Ecto neural progenitor cell (in vitro differentiated cells): ENCODE measurements at regions not wholly inside any gene's neighbourhood (a gene's known extent, or its start where the extent isn't known, plus 50 kb on each side); places are given as distances from the start of the nearest gene placed in this dataset.
A peak's percentile ranks its signal among the peaks of the same experiment; 100 is the strongest.

Experiments used
- DNase-seq: peaks from one replicate; pipeline ENCODE4 v3.0.0-alpha.2; 2018; ENCODE audit warnings: low spot score

DNA sequence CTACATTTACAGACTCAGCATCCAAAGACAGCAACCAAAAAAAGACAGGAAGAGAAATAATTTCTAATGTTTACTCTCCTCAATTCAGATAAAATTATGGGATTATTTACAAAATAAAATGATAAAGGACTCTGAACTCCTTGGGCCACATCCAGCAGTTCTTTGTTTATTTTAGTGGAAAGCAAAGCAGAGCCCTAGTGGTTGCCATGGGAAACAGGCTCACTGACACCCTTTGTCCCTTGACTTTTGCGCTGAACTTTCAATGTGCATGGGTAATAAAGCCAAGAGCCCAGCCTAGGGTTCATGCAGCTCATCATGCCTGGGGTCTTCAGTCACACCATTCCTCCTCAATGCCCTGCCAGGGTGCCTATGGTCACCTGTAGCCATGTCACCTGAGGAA is 442.6 kb upstream of the IGFBP3 start:
- no peak for DNase-seq

DNA sequence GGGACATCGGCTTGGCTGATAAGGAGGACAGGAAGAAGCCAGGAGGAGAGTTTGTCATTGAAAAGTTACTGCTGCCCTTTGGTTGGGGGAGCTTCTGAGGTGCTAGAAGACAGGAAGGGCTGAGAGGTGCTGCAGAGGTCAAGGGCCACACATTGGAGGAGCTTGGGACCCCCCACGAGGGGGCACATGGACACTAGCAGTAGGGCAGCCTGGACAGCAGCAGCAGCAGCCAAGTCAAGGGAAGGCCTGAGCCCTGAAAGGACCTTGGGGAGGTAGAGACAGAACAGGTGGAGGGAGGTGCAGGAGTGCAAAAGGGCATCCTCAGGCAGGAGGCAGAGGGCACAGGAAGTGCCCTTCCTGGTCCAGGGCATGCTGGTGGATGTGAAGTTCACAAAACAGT is 439.7 kb upstream of the IGFBP3 start:
- no peak for DNase-seq

DNA sequence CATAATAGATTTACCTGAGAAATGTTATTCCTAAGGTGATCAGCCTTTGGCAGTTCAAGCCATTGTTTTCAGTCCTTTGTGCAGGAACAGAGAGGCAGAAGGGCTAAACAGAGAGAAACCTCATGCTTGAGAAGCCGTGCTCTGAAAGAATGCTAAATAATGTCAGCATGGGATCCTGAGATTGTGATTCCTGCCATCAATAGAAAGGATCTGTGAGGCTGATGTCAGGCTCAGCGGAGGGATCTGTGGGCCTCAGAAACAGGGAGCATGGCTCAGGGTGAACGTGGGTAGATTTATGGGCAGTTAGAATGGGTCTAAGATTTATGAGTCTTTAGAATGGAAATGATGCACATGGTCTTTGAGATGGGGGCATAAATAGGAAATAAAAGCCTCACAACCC is 439.2 kb upstream of the IGFBP3 start:
- DNase-seq, result no peak

DNA sequence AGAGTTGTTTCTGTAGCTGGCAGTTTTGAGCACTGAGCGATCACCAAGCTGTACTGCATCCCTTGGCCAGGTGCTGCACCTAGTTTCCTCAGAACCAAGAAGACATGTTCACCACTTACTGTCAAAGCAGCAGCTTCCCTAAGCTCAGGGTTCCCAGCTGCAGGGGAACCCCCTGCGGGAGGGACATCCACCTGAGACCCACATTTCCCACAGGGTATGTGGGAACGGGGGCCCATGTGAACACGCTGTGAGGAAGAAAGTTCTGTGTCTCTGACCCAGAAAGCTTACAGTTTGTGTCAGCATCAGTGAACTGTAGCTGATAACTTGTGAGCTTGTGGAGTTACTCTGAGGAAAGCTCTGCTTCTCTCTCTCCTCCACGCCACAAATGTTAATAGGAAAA is 436.8 kb upstream of the IGFBP3 start:
- no peak for DNase-seq

DNA sequence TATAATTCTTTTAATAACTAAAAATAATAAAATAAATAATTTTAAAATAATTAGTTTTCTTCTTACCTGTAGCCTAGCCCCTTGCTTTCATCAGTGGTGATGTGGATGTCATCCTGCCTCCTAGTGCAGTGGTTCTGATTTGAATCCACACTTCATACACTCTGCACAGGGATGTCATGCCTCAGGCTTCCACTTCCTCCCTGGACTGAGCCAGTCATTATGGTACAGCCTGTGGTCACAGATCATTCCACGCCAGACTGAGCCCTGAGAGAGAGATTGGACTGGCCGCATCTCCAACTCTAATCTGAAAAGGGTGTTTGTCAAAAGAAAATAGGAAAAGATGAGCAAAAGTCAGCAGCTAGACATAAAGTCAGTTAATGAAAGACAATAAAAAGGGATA is 436.2 kb upstream of the IGFBP3 start:
- DNase-seq, result no peak

DNA sequence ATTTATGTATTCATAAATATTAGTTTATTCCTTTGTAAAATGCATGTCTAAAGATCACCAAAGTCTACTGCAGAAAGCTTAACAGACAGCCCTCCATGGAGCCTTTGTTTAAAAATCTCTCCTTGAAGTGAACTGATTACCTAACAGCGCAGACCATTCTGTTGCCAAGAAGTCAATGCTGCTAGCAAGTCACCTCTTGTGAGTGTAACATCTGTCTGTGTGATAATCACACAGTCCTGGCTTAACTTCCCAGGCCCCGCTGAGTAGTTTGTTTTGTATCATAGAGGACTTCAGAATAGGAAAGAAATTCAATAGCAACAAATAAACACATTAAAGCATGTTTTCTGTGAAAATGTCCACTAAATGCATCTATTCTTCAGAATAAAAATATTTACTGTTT is 435.3 kb upstream of the IGFBP3 start:
- no peak for DNase-seq

DNA sequence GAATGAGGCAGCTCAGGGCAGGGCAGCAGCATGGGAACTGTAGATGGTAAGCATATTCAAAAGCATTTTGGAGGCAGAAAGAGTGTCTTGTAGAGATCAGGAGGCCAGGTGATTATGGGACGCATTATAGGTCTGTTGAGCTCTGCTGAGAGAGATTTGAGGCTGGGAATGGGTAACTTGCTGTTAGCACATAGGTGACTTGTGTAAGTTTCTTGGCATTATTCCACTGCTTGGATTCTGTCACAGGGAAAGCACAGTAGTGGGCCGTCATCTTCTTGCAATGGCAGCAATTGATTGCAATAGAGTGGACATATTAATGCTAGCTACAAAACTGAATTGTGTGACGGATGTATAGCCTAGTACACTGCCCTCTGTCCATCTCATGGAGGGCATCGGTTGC is 434.3 kb upstream of the IGFBP3 start:
- DNase-seq, result no peak

DNA sequence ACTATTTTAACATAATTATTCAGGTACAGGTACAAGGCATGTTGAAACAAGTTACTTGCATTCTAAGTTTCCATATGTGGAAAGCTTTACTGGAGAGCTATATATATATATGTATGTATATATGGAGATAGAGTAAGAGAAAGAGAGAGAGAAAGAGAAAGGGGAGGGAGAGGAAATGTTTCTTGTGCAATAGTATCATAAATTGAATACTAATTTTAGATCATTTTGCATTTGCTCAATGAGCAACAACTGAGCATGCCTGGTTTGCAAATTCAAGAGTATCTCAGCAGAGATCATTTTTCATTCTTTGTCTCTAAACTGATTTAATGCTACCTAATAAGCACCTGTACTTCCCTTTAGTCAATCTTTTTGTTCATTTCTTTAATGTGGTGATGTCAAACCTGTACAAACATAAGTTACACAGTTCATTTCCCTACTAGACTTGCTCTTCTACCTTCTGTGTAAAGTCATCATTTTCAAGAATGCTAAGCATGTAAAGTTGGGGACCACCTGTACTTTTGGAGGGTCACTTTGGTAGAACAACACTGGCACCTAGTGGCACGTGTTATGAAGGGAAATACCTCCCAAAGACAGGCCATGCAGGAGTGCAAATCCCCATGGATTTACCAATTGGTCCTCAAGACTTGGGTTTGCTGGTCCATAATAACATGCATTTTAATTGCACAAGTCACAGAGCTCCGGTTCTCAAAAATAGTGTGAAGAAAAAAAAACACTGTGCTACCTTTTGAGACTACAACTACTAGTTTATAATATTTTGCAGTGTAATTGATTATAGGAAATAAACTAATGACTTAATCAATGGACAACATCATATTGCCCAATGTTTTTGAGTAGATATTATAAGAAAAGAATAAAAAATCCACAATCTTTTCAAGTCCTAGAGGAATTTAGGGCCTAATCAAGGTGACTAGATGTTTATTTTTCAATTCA is 431.2 kb upstream of the IGFBP3 start:
- DNase-seq, result peak; percentile 68

DNA sequence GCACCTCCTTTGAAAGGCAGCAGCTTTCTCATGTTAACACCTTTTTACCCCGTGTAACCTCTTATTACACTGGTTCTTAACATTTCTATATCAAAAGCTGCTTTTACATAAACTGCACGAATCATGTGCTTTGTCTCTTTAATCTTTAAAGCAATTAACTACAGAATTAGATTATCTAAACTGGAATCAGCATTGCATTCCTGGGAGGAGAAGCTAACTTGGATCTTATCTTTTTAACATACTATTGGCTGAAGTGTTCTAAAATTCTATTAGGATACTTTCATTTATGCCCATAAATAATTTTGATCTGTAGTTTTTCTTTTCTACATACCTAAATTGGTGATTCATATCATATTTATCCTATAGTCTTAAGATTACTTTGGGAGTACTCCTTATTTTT is 428.4 kb upstream of the IGFBP3 start:
- DNase-seq, result no peak

DNA sequence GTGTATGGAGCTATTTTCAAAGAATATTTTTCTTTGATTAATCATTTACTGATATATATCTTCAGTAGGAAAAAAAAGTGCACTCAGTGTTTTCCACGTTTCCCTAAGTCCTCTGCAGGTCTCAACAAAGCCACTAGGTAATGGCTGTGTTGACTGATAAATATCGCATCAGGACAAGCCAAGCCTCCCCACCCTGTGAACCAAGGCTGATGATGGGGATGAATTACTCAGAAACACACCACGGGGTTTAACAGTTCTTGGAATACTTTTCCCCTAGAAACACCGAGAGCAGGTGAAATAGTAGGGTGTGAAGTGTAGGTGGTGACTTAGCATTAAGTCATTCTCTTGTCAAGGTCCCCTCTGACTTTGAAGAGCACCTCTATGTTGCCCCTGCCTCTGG is 423.5 kb upstream of the IGFBP3 start:
- DNase-seq, result no peak

DNA sequence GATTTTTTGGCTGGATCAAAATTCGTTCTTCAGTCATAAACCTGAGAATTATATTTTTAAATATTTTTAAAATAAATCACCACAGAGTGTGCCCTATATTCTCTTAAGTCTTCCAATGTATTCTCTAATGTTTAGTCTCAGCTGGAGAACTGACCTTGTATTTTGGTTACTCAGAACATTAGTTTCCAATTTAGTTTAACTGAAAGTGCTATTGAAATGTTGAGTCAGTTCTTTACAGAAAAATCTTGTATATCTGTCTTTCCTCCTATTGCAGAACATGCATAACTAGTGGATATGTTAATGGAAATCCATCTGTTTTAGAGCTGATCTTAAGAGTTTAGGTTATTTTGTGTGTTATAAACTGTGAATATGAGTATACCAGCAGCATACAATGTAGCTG is 422.7 kb upstream of the IGFBP3 start:
- no peak for DNase-seq

DNA sequence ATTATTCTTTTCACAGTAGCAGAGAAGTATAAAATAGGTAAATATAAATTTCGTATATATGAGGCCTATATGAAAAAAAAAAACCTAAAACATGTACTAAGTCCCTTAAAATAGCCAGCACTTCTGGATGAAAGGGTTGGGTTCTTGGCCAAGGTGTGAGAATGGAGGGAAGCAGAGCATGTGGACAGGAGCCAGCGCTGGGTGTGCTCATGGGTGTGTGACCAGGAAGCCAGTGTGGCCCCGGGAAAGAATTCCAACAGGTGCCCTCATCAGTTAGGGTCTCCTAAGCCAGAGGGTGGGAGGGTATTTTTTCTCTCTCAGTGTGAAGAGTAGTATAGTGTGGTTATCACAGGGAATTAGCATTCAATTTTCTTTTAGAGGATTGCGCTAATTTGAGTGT is 401.9 kb upstream of the IGFBP3 start:
- DNase-seq, result no peak

DNA sequence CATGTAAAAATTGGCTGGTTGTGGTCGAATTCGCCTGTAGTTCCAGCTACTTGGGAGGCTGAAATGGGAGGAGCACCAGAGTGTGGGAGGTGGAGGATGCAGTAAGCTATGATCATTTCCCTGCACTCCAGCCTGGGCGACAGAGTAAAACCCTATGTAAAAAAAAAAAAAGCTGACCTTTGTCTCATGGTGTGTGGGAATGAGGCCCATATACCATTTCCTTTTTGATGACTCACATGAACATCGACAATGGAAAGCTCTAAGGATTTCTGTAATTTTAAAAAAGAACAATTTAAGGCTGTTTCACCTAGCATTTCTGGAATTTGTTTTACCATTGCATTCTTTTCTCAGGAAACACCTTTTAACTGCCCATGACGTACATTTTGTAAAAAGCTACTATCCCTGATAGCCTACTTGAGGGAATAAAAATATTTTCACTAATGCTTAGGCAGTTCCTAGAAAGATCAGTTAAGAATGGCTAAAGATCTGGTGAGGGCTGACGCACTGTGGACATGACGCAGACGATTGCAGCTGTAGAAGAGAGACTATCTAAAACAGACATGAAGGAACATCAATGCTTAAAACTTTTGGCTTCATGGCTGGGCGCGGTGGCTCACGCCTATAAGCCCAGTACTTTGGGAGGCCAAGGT is 400.6 kb upstream of the IGFBP3 start:
- no peak for DNase-seq

DNA sequence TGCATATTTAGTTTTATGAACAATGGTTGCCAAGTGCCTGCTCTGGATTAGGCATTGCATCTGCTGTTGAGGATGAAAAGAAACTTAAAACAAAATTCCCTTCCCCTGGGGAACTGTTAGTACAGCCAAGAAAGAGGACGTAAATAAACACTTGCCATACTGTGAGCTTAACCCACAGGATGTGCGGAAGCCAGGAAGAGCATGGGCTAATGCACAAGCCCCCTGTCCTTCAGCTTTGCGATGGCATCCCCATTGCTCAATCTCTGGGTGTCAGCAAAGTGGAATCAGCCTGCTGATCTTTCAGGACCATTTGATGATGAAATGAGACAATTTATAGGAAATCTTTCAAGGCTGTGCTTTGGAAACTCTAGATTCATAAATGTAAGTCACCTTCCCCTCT is 399.9 kb upstream of the IGFBP3 start:
- no peak for DNase-seq

DNA sequence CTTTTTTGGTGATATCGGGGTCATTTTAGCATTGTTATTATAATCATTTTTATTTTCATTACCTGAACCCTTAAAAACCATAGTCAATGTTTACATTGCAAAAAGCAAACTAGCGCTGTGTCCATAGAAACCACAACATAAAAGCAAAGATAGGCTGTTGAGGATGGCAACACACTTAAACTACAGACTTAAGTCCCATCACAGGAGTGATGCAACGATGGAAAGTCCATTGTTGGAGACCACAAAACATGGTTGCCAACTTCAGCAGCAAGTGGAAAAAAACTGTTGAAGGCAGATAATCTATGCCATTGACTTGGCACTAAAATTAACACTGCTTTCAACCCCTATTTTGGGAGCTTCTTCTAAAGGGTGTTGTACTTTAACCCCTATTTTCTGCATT is 398.8 kb upstream of the IGFBP3 start:
- DNase-seq, result no peak

DNA sequence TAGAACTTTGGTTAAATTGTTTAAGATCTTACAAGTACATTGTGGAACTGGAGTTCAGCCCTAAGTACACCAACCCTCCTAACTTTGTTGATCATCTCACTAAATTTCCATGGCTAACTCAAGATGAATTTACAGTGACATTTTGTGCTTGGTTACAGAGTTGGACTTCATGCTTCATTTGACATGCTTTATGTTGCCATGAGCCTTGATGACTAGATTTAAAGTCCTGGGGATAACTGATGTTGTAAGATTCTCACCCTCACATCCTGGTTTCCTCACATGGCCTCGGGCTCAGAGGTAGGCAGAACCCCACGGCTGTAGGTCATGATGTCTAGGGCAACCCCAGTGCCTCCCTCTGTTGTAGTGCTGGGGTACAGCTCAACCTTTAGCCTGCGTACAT is 397.2 kb upstream of the IGFBP3 start:
- no peak for DNase-seq

DNA sequence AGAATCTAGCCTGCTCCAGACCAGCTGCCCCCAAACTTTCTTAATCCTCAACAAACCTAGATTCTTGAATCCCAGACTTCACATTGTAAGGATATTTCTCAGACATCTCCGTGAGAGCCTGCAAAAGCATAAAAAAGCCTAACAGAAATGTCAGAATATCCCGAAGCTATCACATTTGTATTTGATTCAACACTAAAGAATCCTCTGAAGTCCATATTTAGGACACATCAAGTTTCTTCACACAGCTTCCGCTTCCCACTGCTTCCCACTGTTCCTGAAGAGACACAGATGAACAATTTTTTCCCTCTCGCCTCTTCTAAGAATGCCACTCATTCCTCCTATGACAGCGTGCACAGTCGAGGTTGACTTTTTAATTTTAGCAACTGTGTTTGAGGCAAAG is 396.2 kb upstream of the IGFBP3 start:
- no peak for DNase-seq

DNA sequence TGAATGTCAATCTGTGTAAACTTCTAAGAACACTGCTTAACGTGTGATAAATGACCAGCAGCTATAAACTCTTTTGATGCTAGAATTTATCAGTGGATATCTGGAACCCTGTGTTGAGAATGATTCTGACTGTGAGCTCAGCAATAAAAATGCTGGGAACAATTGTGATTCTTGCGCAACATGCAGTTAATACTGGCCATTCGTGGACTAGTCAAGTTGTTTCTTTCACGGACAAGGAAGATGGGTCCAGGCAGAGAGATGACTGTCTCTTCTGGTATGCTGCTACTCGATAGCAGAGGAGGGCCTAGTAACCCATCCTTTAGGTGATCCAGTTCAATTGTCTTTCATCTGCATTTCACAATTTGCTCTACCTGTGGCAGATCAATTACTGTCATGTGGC is 394.8 kb upstream of the IGFBP3 start:
- DNase-seq, result no peak

DNA sequence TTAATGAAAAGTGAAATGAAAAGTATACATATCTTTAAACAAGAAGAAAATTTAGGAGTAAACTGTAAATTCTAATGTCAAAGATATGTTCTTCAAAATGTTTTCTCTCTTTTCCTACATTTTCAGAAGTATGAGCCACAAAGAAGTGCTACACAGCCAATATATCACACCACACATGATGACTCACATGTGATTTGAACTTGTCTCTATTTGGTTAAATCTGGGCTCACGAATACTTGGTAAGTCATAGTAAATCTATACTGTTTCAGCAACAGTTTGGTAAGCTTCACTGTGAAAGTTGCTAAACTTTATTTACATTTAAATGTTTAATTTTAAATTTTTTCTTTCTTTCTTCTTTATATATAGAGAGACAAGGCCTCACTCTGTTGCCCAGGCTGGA is 380.6 kb upstream of the IGFBP3 start:
- no peak for DNase-seq

DNA sequence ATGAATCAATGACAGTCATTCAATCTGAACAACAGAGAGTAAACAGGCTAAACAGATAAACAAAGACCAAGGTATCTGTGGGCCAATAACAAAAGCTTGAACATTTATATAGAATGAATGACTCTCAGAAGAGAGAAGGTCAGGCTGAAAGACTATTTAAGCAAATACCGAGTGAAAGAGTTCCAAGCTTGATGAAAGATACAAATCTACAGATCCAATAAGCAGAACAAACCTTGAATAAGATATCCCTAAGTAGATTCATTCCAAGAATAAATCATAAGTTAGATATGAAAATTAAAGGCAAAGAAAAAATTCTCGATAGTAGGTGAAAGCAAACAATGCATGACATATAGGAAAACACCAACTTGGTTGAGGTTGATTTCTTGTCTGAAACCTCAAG is 376.4 kb upstream of the IGFBP3 start:
- DNase-seq, result no peak

DNA sequence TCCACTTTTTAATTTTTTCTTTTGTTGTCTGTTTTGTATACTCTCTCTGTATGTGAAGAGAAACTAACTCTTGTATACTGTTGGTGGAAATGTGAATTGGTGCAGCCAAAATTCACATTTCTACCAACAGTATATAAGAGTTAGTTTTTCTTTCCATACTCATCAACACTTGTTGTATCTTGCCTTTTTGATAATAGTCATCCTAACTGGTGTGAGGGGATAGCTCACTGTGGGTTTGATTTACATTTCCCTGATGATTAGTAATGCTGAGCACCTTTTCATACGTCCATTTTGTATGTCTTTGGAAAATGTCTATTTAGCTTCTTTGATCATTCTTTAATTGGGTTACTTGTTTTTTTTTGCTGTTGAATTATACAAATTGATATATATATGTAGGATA is 375.5 kb upstream of the IGFBP3 start:
- DNase-seq, result no peak

DNA sequence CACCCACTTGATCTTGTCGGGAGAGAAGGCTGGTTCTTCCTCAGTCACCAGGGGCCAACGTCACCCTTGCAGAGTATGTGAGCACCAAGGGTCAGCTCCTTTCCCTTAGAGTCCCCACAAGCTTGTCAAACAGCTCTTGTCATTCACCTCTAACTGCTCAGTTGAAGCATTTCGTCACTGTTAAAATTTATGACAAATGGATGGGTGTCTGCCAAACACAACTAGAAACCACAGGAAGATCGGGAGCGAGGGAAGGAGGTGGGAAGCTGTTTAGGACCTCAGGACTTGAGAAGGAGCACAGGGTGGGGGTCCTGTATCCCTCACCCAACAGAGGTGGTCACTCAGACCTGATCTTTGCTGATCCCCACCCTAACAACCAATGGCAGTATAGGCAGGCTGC is 373.3 kb upstream of the IGFBP3 start:
- DNase-seq, result no peak

DNA sequence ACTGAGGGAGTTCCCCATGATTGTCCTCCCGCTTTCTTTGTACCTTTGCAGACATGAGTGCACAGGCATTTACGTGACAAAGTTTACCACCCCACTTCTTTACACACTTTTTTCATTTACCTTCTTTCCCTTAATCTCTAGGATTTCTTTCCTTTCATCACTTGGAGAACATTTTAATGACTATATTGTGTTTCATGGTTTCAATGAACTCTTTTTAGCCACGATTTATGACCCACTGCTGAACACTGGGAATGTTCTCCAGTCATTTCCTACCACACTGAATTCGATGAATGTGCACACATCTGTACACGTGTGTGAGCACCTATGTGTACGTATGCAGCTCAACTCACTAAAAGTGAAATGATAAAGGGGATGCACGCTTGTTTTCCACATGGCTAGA is 371.7 kb upstream of the IGFBP3 start:
- DNase-seq, result no peak
